ENCODE measurements at regions not wholly inside any gene's neighbourhood (a gene's known extent, or its start where the extent isn't known, plus 50 kb on each side); places are given as distances from the start of the nearest gene placed in this dataset.

GRCh38 chr16:17632667-17633066 is 161.9 kb upstream of the XYLT1 start:
- DNase-seq, result no peak

- DNase-seq, result no peak
Observed at GRCh38 chr16:17629936-17630335, 159.2 kb upstream of the XYLT1 start.

DNA sequence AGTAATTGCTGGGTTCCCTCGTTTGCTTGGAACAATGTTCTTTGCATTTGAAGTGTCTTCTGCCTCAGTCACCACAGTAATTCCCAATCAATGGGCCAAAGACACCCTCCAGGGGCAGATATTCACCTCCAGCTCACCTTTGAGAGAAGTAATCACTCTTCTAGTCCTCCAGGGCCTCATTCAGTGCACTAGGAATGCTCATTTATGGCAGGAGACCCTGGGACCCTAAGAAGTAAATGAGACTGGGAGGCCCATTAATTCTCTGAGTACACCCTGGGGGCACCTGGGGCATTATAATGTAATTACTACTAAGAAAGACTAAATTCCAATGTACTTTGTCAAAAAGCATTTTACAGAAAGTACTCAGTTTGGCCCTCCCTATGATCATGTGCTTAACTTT is 158.2 kb upstream of the XYLT1 start:
- no peak for DNase-seq

DNA sequence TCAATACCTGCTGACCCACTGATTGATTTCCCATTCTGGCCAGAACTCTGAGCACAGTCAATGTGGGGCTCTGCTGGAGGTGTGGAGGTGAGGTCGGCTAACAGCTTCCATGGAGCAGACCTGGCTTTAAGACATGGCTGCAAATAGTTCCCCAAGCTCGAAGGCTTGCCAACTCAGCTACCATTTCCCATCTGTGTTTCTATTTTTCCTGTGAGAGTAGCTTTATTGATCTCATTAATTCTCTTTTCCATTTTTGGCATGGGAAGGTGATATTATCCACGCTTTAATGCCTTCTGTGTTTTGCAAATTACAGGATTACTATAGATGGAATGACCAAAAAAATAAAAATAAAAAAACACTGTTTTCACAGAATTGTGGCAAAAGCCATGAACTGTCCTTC is 151.6 kb upstream of the XYLT1 start:
- DNase-seq, result no peak

DNA sequence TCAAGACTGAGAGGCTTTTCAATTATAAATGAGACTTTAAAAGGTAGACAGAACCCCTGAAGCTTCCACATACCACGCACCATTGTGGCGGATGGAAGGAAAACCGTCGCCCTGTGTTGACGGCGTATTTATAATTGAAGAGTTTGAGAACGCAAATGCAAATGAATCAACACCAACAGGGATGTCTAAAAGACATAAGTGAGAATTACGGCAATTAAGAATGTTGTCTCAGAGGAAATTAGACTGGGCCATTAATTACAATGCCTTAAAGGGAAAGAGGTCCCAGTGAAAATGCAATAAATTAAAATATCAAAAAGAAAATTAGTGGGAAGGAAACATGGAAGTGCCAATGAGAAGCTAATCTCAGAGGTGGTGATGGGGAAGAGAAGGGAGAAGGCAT is 148.5 kb upstream of the XYLT1 start:
- DNase-seq, result no peak

GRCh38 chr16:17617021-17617552 is 146.3 kb upstream of the XYLT1 start:
- DNase-seq, result no peak

GRCh38 chr16:17612336-17612735 is 141.6 kb upstream of the XYLT1 start:
- no peak for DNase-seq

- no peak for DNase-seq
Observed at GRCh38 chr16:17607609-17608008, 136.8 kb upstream of the XYLT1 start.

- DNase-seq, result peak; percentile 54
Observed at GRCh38 chr16:17607075-17607509, 136.3 kb upstream of the XYLT1 start.

DNA sequence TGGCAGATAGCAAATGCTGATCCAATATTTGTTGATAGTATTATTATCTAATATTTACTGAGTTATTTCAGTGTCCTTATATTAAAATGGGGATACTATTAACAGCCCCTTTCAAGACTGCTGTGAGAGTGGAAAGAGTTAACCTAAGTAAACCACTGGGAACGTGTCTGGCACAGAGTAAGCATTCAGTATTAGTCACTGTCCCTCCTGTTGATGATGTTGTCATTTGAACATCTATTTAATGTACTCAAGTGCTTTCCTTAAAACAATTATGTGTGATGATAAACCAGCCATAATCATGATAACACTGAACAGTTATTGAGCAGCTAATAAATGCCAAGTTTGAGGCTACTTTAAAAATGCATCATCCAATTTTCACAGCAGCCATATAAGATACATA is 135.7 kb upstream of the XYLT1 start:
- no peak for DNase-seq

DNA sequence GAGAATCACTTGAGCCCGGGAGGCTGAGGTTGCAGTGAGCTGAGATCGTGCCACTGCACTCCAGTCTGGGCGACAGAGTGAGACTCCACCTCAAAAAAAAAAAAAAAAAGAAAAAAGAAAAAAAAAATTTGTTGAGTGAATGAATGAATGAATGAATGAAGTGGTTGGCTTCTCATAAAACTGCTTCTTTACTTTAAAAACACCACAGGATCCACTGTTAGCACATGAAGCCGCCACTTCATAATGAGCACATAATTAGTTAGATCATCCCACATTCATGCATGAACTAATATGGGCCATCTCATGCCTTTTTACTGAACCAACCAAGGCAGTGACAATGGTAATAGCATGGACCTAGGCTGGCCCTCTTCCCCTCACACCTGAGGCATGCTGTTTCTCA is 135.0 kb upstream of the XYLT1 start:
- DNase-seq, result no peak

GRCh38 chr16:17603626-17604025 is 132.9 kb upstream of the XYLT1 start:
- peak; percentile 63 for DNase-seq

DNA sequence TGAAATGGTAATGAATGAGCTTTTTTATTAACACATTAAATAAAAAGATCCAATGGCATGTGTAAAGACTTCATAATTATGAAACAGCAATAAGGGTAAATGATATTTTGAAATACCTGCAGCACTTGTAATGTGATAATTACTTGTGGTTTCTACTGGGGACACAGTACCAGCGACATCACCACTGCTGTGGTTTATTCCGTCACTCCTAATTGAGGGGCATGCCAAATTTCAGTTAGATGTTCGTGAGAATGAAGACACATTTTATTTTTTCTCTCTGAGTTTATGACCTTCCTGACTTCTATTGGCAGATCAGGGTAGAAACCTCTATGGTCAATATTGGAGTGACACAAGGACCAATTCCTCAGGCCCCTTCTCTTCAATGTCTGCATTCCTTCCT is 131.9 kb upstream of the XYLT1 start:
- DNase-seq, result peak; percentile 82

DNA sequence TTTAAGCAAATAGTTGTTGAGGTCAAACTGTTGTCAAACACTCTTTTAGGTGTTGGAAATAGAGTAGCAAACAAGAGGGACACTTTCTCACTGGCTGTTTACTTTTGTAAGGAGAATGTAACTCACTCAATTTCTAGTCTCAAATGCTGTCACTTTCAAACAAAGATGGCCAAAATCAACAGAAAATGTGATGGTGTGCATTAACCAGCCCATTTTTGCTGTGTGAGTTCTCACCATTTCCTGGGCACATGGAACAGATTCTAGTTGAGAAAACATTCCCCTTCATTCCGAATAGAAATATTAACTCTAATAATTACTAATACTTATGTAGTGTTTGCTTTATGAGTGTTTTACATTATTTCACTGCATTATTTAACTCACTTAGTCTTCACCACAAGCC is 128.2 kb upstream of the XYLT1 start:
- no peak for DNase-seq

- DNase-seq, result peak; percentile 58
Observed at GRCh38 chr16:17591655-17592405, 121.1 kb upstream of the XYLT1 start.

DNA sequence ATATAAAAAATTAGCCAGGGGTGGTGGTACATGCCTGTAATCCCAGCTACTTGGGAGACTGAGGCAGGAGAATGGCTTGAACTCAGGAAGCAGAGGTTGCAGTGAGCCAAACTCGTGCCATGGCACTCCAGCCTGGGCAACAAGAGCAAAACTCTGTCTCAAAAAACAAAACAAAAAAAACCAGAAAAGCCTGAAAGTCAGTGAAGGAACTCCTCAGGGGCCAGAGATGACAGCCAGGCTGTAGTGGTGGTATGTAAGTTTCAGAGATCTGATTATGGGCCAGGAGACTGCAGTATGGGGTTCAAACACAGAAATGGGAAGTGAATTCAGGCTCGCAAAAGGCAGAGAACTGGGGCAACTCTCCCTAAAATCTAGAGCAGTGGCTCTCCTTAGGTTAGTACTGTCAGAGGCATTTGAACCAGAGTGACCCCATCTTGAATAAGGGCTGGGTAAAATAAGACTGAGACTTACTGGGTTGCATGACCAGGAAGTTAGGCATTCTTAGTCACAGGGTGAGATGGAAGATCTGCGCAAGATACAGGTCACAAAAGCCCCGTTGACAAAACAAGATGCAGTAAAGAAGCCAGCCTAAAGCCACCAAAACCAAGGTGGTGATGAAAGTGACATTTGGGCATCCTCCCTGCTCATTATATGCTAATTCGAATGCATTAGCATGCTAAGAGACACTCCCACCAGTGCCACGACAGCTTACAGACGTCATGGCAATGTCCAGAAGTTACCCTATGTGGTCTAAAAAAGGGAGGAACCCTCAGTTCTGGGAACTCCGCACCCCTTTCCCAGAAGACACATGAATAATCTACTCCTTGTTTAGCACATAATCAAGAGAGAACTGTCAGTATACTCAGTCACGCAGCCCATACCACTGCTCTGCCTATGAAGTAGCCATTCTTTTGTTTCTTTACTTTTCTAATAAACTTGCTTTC is 120.2 kb upstream of the XYLT1 start:
- peak; percentile 76 for DNase-seq

DNA sequence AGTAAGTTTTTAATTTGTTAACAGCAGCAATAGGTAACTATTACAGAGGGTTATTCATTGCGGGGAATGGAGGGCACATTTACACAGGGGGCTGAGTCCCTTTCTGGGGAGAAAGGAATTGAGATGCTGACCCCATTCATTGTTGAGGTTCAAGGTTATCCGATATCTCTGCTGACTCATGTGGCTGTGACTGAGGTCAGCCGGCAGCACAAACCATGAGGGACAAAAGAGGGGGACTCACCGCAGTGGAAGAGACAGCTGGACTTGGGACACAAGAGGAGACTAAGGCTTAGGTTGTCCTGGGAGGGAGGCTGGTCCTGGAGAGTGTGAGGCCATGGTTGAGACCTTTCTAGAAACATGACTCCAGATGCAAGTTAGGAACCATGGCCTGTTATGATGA is 119.1 kb upstream of the XYLT1 start:
- DNase-seq, result no peak

DNA sequence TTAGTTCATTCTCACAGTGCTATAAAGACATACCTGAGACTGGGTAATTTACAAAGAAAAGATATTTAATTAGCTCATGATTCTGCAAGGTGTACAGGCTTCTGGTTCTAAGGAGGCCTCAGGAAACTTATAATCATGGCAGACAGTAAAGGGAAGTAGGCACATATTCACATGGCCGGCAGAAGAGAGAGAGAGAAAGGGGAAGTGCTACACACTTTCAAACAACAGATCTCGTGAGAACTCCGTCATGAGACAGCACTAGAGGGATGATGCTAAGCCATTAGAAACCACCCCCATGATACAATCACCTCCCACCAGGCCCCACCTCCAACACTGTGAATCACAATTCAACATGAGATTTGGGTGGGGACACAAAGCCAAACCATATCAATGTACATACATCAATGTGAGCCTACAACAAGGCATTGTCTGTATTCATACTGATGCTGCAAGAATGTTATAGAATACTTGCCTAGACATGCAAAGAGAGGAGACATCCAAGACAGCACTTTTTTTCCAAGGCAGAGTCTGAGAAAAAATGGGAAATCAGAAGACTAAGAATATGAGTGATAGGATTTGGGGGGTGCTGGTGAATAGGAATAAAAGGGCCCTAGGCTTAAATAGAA is 114.8 kb upstream of the XYLT1 start:
- peak; percentile 40 for DNase-seq

DNA sequence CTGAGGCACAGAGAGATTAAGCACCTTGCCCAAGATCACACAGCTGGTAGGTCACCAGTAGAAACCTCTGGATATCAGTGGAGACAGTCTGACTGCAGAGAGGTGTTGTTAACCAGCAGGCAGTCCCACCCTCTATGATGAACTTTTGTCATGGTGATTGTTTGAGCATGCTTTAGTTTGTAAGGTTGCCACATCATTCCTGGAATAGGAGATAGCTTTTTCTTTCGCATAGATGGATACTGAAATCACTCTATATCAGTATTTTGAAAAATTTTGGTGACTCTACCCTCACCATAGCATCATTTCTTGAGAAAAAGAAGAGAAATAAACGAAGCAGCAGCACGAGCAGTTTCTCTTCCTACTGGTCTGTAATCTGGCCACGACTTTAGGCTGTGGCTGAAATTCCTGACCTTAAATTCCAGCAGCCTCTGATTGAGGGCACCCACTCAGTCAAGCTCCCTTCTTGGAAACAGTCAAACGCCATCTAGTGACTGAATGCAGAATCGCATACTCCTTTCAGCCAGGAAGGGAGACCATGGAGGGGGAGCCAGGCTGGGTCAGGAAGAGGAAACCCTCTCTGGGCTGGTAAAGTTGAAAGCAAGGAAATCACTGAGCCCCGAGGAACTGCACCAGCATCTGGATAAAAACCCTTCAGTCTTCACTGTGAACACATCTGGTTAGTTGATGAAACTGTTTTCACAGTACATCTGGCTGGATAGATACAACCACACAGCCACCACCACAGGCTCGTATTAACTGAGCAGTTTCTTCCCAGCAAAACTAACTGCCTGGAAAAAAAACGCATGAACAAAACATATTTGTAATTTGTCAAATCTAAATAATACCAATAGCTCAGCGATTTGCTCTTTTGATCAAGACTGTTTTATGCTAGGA is 108.5 kb upstream of the XYLT1 start:
- DNase-seq, result peak; percentile 87

- no peak for DNase-seq
Observed at GRCh38 chr16:17574256-17574655, 103.5 kb upstream of the XYLT1 start.

- DNase-seq, result no peak
Observed at GRCh38 chr16:17572145-17572544, 101.4 kb upstream of the XYLT1 start.

- DNase-seq, result no peak
Observed at GRCh38 chr16:17571499-17572093, 100.8 kb upstream of the XYLT1 start.

Measured in hematopoietic multipotent progenitor cell treated with erythropoietin and hydrocortisone succinate and interleukin-3 and kit ligand, for 4 days (in vitro differentiated cells).